ENCODE measurements at regions not wholly inside any gene's neighbourhood (a gene's known extent, or its start where the extent isn't known, plus 50 kb on each side); places are given as distances from the start of the nearest gene placed in this dataset.

DNA sequence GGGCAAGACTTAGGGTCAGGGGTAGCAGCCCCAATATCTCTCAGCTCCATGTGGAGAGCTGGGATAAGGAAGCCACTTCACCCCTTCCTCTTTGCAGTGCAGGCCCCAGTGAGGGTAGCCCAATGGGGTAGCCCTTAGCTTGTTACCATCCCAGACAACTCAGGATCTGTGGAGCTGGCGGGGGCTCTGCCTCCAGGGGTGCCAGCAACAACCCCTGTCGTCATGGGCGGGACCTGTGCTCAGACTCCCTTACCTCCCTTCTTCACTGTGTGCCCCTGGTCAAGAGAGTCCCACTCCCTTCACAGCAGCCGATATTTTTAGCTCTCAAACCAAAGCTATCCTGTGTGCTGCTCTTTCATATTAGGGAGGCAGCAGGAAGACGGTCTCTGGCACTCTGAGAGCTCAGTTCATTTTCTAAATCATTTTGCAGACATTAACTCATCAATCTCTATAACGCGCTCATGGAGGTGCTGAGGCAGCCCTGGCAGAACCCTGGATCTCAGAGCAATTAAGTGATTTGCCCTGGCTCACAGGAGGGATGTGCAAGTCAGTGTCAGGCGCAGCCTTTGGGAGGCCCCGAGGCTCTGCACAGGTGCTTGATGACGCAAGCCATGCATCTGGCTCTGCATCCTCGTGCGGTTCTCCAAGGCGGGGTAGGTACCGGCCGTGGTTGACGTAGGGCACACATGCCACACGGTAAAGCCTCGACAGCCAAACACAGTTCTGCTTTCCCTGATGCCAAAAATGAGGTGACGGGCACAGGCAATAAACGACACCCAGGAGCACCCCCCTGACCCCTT, 357.6 kb downstream of the SHANK2 start:
- DNase-seq (ENCODE audit: extremely low read depth in 1 of 4, low spot score in 3 of 4): no peak
- Histone ChIP-seq H2AFZ (ENCODE audit: low read depth, low read length) (no peak overlapping the region), H3K9ac (ENCODE audit: insufficient read depth in 1 of 2, low read depth in 2 of 2, low read length in 2 of 2) (no peak overlapping the region), H3K79me2 (ENCODE audit: control insufficient read depth, insufficient read depth, low read length) (no peaks in the 10 kb centered on the region), H3K9me1 (ENCODE audit: control insufficient read depth, insufficient read depth, low read length) (no peaks in the 10 kb centered on the region), H3K4me1 (replicated peaks in 1 of 2; ENCODE audit: control insufficient read depth in 2 of 2, insufficient read depth in 2 of 2, low read length in 2 of 2) (no peaks in the 10 kb centered on the region), H3K4me3 (no peak overlapping the region), H3K9me3 (replicated peaks; ENCODE audit: control insufficient read depth, insufficient read depth, low read depth, low read length) (0 out of 2 replicates have a peak, but pooled peaks cover 1% of the 10 kb centered on the region), H3K27me3 (ENCODE audit: control insufficient read depth in 2 of 2, insufficient read depth in 2 of 2, low read length in 2 of 2) (peaks cover 0 to 14% of the 10 kb centered on the region in 2 experiments; a peak in 1 of 5 replicates), H3K36me3 (ENCODE audit: control insufficient read depth, insufficient read depth, low read length) (no peaks in the 10 kb centered on the region), H4K20me1 (replicated peaks; ENCODE audit: control insufficient read depth, insufficient read depth, low read length) (no peaks in the 10 kb centered on the region), H3K27ac (ENCODE audit: extremely low read depth, low read depth, low read length) (no peak overlapping the region), H3K4me2 (ENCODE audit: insufficient read depth, low read length) (no peak overlapping the region)
- ChIA-PET CTCF (ENCODE audit: low intra/inter-chr PET ratio) (no interaction called here), POLR2A (no interaction called here)
- under 1% methylated on average over 19 of the region's 20 CpGs for WGBS (ENCODE audit: insufficient coverage, low coverage, missing lambda C conversion rate)
- TF ChIP-seq ZNF584 (CRISPR knock-in tag; IDR thresholded peaks at IDR 0.05; ENCODE audit: low read depth) (no peak), ZSCAN29 (IDR thresholded peaks at IDR 0.05) (no peak), TEAD2 (tag; IDR thresholded peaks at IDR 0.05) (no peak), KDM4B (IDR thresholded peaks at IDR 0.05; ENCODE audit: borderline replicate concordance in 2 of 2, low read depth in 1 of 2) (no peak), KAT8 (IDR thresholded peaks at IDR 0.05; ENCODE audit: low read depth) (no peak), NCOA1 (IDR thresholded peaks at IDR 0.05; ENCODE audit: low read depth) (no peak), WHSC1 (IDR thresholded peaks at IDR 0.05; ENCODE audit: low read length) (no peak), ZNF184 (CRISPR knock-in tag; IDR thresholded peaks at IDR 0.05) (no peak), NFYB (IDR thresholded peaks at IDR 0.05; ENCODE audit: extremely low read depth, insufficient read length) (no peak), ELF1 (tag; IDR thresholded peaks at IDR 0.05) (no peak), TCFL5 (CRISPR knock-in tag; conservative IDR thresholded peaks at IDR 0.05) (no peak)
- FAIRE-seq: no peak
- no TSS peak for BruUV-seq (replicated peaks)
- ATAC-seq: no peak
- in situ Hi-C loops (cut with MboI): no loop called here
- intact Hi-C loops (cut with micrococcal nuclease): no loop called here

Data from K562 (cell line).